ENCODE measurements at regions not wholly inside any gene's neighbourhood (a gene's known extent, or its start where the extent isn't known, plus 50 kb on each side); places are given as distances from the start of the nearest gene placed in this dataset.

- Histone ChIP-seq H2AFZ (ENCODE audit: low read depth, low read length, poor library complexity, severe bottlenecking) (no peak overlapping the region), H3K27ac (ENCODE audit: low read depth, low read length) (no peak overlapping the region), H3K79me2 (ENCODE audit: insufficient read depth, low read length) (no peaks in the 10 kb centered on the region), H3K4me3 (replicated peaks in 1 of 2; ENCODE audit: low read depth in 1 of 2, low read length in 2 of 2) (no peak overlapping the region), H3K4me2 (ENCODE audit: low read length) (no peak overlapping the region), H3K27me3 (ENCODE audit: insufficient read depth, low read length) (no peaks in the 10 kb centered on the region), H3K9ac (ENCODE audit: low read length) (no peak overlapping the region), H4K20me1 (ENCODE audit: insufficient read depth) (no peaks in the 10 kb centered on the region), H3K4me1 (ENCODE audit: control insufficient read depth in 1 of 2, insufficient read depth in 2 of 2, low read length in 2 of 2) (no peaks in the 10 kb centered on the region), H3K36me3 (ENCODE audit: control insufficient read depth in 1 of 2, insufficient read depth in 2 of 2, low read length in 2 of 2) (no peaks in the 10 kb centered on the region), H3K9me3 (ENCODE audit: control insufficient read depth in 1 of 2, insufficient read depth in 1 of 2, low read depth in 1 of 2, low read length in 2 of 2) (no peaks in the 10 kb centered on the region), H3K9me2 (ENCODE audit: insufficient read depth) (no peaks in the 10 kb centered on the region)
- ChIA-PET POLR2A (no interaction called here), CTCF (no interaction called here), RAD21 (ENCODE audit: low non-redundant PET in 1 of 2, low total read pairs in 2 of 2, uncharacterized antibody in 2 of 2, unreplicated experiment in 2 of 2) (no interaction called here)
- no TSS peak for BruUV-seq (replicated peaks)
- no peak for TF ChIP-seq YY1 (IDR thresholded peaks at IDR 0.05; ENCODE audit: extremely low read depth, insufficient replicate concordance, low read depth, low read length)
- no peak for TF ChIP-seq EZH2phosphoT487 (IDR thresholded peaks at IDR 0.05; ENCODE audit: borderline replicate concordance)
- no peak for TF ChIP-seq POLR2AphosphoS5 (IDR thresholded peaks at IDR 0.05; ENCODE audit: low read depth, low read length)
- no peak for TF ChIP-seq CEBPB (IDR thresholded peaks at IDR 0.05; ENCODE audit: low read depth)
- no peak for TF ChIP-seq JUND (IDR thresholded peaks at IDR 0.05)
- no peak for TF ChIP-seq FOSL1 (IDR thresholded peaks at IDR 0.05; ENCODE audit: low read depth)
- TF ChIP-seq SRF (IDR thresholded peaks at IDR 0.05; ENCODE audit: low read depth), result no peak
- no peak for TF ChIP-seq ZNF274 (IDR thresholded peaks at IDR 0.05; ENCODE audit: low read depth, low read length)
- TF ChIP-seq, protein P1, sequence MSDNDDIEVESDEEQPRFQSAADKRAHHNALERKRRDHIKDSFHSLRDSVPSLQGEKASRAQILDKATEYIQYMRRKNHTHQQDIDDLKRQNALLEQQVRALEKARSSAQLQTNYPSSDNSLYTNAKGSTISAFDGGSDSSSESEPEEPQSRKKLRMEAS (IDR thresholded peaks at IDR 0.05), result no peak
- DNase-seq (ENCODE audit: low read depth, low spot score) (no peak), ATAC-seq (no peak)
- intact Hi-C loops (cut with micrococcal nuclease), result no loop called here
These were observed 230.5 kb downstream of the NFKBIZ start for GRCh38 chr3:102079809-102080197.

DNA sequence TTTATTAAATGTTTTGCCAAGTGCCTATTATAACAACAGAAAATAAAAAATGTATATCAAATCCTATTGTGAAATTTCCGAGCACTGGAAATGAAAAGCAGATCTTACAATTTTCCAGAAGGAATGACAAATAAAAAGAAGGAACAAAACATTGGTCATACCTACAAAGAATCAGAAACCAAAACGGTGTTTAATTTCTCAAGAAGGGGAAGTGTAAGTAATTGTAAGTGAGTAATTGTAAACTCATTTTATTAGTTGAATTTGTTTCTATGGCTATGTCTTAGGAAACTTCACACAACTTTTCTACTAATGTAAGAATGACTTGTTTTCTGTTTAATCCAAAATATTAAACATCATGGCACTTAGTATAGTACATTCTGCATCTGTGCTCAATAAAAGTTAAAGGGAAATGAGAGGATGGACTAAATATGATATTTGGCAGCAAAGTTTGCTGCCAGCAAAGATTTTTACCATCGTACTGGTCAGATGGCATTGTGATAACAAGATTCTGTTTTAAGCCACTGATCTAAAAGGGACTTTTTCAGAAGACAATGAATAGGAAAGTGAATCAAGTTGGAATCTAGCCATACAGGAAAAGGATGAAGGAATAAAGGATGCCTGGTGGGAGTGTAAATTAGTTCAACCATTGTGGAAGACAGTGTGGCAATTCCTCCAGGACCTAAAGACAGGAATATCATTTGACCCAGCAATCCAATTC, 232.4 kb downstream of the NFKBIZ start:
- no peak for TF ChIP-seq POLR2A (IDR thresholded peaks at IDR 0.05; ENCODE audit: borderline replicate concordance, extremely low read depth, insufficient read depth, insufficient read length)
- no peak for TF ChIP-seq CTCF (IDR thresholded peaks at IDR 0.05 in 2 of 3, conservative IDR thresholded peaks at IDR 0.05 in 1 of 3; ENCODE audit: borderline replicate concordance in 1 of 3, insufficient read depth in 1 of 3, low read depth in 2 of 3, low read length in 2 of 3)
- TF ChIP-seq ELF1 (IDR thresholded peaks at IDR 0.05; ENCODE audit: borderline replicate concordance, low read depth), result no peak
- no peak for TF ChIP-seq RAD21 (IDR thresholded peaks at IDR 0.05; ENCODE audit: low read depth)
- no peak for TF ChIP-seq ZFX (IDR thresholded peaks at IDR 0.05)
- no peak for TF ChIP-seq ZBTB33 (IDR thresholded peaks at IDR 0.05; ENCODE audit: extremely low read depth, insufficient replicate concordance, low read length)
- no peak for TF ChIP-seq JUND (IDR thresholded peaks at IDR 0.05)
- TF ChIP-seq POLR2AphosphoS5 (IDR thresholded peaks at IDR 0.05; ENCODE audit: low read depth, low read length), result no peak
- TF ChIP-seq YY1 (IDR thresholded peaks at IDR 0.05; ENCODE audit: extremely low read depth, insufficient replicate concordance, low read depth, low read length), result no peak
- no peaks in the 10 kb centered on the region for H3K79me2 ChIP-seq (ENCODE audit: insufficient read depth, low read length)
- CTCF ChIA-PET, result no interaction called here
- no peak overlapping the region for H3K4me3 ChIP-seq (replicated peaks in 1 of 2; ENCODE audit: low read depth in 1 of 2, low read length in 2 of 2)
- POLR2A ChIA-PET, result no interaction called here
- no peaks in the 10 kb centered on the region for H3K9me2 ChIP-seq (ENCODE audit: insufficient read depth)
- no peak overlapping the region for H3K4me2 ChIP-seq (ENCODE audit: low read length)
- no peak overlapping the region for H3K9ac ChIP-seq (ENCODE audit: low read length)
- BruUV-seq (replicated peaks), result no TSS peak
- intact Hi-C loops (cut with micrococcal nuclease), result no loop called here
- no peak for ATAC-seq
- no peak overlapping the region for H2AFZ ChIP-seq (ENCODE audit: low read depth, low read length, poor library complexity, severe bottlenecking)
- no peaks in the 10 kb centered on the region for H3K9me3 ChIP-seq (ENCODE audit: control insufficient read depth in 1 of 2, insufficient read depth in 1 of 2, low read depth in 1 of 2, low read length in 2 of 2)
- RAD21 ChIA-PET (ENCODE audit: low non-redundant PET in 1 of 2, low total read pairs in 2 of 2, uncharacterized antibody in 2 of 2, unreplicated experiment in 2 of 2), result no interaction called here
- H3K4me1 ChIP-seq (ENCODE audit: control insufficient read depth in 1 of 2, insufficient read depth in 2 of 2, low read length in 2 of 2), result no peaks in the 10 kb centered on the region
- H3K36me3 ChIP-seq (ENCODE audit: control insufficient read depth in 1 of 2, insufficient read depth in 2 of 2, low read length in 2 of 2), result no peaks in the 10 kb centered on the region
- no peak for DNase-seq (ENCODE audit: low read depth, low spot score)
- no peaks in the 10 kb centered on the region for H3K27me3 ChIP-seq (ENCODE audit: insufficient read depth, low read length)
- no peak overlapping the region for H3K27ac ChIP-seq (ENCODE audit: low read depth, low read length)
- H4K20me1 ChIP-seq (ENCODE audit: insufficient read depth), result no peaks in the 10 kb centered on the region

Data from HCT116 (cell line).